ENCODE measurements at regions not wholly inside any gene's neighbourhood (a gene's known extent, or its start where the extent isn't known, plus 50 kb on each side); places are given as distances from the start of the nearest gene placed in this dataset.
"Not testable (repeated sequence)": the region's sequence is repeated elsewhere in the genome, so short reads cannot be mapped to it uniquely, and the experiment has no call there.

DNA sequence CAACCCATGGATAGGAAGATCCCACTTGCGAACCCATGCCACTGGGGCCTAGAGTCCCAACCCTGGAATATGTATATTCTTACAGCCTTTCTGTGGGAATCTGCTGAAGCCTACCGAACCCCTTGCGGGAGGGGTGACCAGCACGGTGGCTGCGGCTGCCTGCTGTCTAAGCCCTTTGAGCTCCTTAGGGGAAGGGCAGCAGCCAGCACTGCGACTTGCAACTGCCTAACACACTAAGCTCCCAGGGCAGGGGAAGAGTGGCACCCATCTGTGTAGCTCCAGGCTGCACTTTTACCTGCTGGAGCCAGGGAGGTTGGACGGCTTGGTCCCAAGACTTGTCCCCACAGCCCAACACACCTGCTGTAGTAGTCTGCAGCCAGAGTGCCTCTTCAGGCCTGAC is 1968.7 kb upstream of the FLRT2 start:
- no peaks in the 10 kb centered on the region for H3K27me3 Mint-ChIP-seq
- no peak for ATAC-seq (replicated peaks)
- no peak overlapping the region for H3K4me3 Mint-ChIP-seq
- no peaks in the 10 kb centered on the region for H3K36me3 Mint-ChIP-seq (ENCODE audit: low read depth)
- no peak overlapping the region for H3K27ac Mint-ChIP-seq
- H3K9me3 Mint-ChIP-seq, result peaks cover 10% of the 10 kb centered on the region
- no peaks in the 10 kb centered on the region for H3K4me1 Mint-ChIP-seq

DNA sequence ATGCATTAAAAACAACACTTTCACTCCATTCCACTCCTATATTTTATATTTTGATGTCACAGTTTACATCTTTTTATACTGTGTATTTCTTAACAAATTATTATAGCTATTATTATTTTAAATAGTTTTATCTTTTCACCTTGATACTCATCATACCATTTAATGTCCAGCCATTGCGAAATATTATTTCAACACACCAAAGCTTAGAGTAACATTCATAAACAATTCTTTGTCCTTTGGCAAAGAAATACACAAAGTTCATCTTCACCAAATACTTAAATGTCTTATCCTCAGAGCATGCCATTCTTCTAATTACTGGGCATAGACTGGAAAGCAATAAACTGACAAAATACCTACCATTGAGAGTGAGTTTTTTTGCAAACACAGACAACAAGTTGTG is 1963.4 kb upstream of the FLRT2 start:
- Mint-ChIP-seq H3K4me3 (no peak overlapping the region), H3K36me3 (ENCODE audit: low read depth) (no peaks in the 10 kb centered on the region), H3K27ac (no peak overlapping the region), H3K4me1 (no peaks in the 10 kb centered on the region), H3K9me3 (no peaks in the 10 kb centered on the region), H3K27me3 (no peaks in the 10 kb centered on the region)
- no peak for ATAC-seq (replicated peaks)

DNA sequence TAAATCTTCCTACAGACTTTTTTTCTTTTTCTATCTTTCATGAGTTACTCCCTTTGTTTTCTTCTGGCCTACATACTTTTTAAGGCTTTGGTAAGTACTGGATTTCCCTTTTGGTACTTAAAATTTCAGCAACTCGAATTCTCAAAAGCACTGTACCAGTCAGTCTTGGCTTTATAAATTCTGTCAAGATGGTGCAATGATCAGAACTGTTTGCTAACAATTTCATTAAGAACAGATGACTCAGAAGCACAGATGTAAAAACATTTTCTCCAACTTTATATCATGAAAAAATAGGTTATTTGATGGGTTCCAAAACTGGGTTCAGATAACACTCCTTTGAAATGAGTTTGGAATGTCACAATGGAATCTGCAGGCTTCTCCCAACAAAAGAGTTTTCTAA is 1961.8 kb upstream of the FLRT2 start:
- no peak for ATAC-seq (replicated peaks)
- Mint-ChIP-seq H3K36me3 (ENCODE audit: low read depth) (no peaks in the 10 kb centered on the region), H3K27ac (no peak overlapping the region), H3K27me3 (no peaks in the 10 kb centered on the region), H3K9me3 (no peaks in the 10 kb centered on the region), H3K4me3 (no peak overlapping the region), H3K4me1 (no peaks in the 10 kb centered on the region)

DNA sequence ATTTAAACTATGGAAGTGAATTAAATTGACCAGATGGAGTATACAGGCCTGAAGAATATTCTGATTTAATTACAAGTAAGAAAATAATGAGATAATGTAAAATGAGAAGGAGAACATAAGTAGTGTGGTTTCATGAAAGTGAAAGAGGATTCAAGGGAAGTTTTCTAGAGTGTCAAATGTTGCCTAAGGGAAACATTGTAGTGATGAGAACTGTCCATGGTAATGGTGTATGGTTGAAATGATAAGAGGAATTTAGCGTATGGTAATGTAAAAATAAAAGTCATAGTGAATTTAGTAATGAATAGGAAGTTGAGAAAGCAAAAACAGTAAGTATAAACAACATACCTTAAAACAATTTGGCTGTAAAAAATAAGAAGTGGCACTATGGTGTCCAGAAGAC is 1954.6 kb upstream of the FLRT2 start:
- no peak for ATAC-seq (replicated peaks)
- no peak overlapping the region for H3K4me3 Mint-ChIP-seq
- H3K9me3 Mint-ChIP-seq, result peaks cover 21% of the 10 kb centered on the region
- H3K27me3 Mint-ChIP-seq, result no peaks in the 10 kb centered on the region
- no peaks in the 10 kb centered on the region for H3K4me1 Mint-ChIP-seq
- no peak overlapping the region for H3K27ac Mint-ChIP-seq
- no peaks in the 10 kb centered on the region for H3K36me3 Mint-ChIP-seq (ENCODE audit: low read depth)

- H3K27me3 Mint-ChIP-seq, result no peaks in the 10 kb centered on the region
- peaks cover 18% of the 10 kb centered on the region for H3K9me3 Mint-ChIP-seq
Observed at GRCh38 chr14:83583201-83583600, 1946.7 kb upstream of the FLRT2 start.

GRCh38 chr14:83594874-83595273 is 1935.1 kb upstream of the FLRT2 start:
- ATAC-seq (replicated peaks), result no peak
- H3K9me3 Mint-ChIP-seq, result peaks cover 8% of the 10 kb centered on the region
- H3K36me3 Mint-ChIP-seq (ENCODE audit: low read depth), result no peaks in the 10 kb centered on the region
- no peak overlapping the region for H3K4me3 Mint-ChIP-seq
- H3K27ac Mint-ChIP-seq, result no peak overlapping the region
- no peaks in the 10 kb centered on the region for H3K27me3 Mint-ChIP-seq
- no peaks in the 10 kb centered on the region for H3K4me1 Mint-ChIP-seq

More at GRCh38 chr14:83583201-83583600, 1946.7 kb upstream of the FLRT2 start:
- H3K27ac Mint-ChIP-seq, result no peak overlapping the region
- no peak overlapping the region for H3K4me3 Mint-ChIP-seq
- H3K36me3 Mint-ChIP-seq (ENCODE audit: low read depth), result no peaks in the 10 kb centered on the region
- no peaks in the 10 kb centered on the region for H3K4me1 Mint-ChIP-seq
- no peak for ATAC-seq (replicated peaks)

DNA sequence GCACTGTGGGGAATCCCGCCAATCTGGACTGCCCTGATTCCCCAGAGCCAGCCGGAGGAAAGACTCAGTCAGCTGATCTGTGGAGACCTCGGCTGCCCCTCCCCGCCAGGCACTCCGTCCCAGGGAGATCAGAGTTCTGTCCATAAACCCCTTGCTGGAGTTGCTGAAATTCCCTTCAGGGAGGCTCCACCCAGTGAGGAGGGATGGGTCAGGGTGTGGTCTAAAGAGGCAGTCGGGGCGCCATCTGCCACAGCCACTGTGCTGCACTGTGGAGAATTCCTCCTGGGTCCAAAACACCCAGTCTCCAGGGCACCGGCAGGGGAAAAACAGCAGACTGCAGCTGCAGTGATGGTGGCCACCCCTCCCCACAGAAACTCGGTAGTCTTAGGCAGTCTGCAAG is 1922.3 kb upstream of the FLRT2 start:
- ATAC-seq (replicated peaks), result no peak
- Mint-ChIP-seq H3K27ac (no peak overlapping the region), H3K36me3 (ENCODE audit: low read depth) (no peaks in the 10 kb centered on the region), H3K9me3 (peaks cover 14% of the 10 kb centered on the region), H3K4me3 (no peak overlapping the region), H3K27me3 (no peaks in the 10 kb centered on the region), H3K4me1 (no peaks in the 10 kb centered on the region)

GRCh38 chr14:83611491-83611890 is 1918.5 kb upstream of the FLRT2 start:
- Mint-ChIP-seq H3K27me3 (no peaks in the 10 kb centered on the region), H3K9me3 (peaks cover 13% of the 10 kb centered on the region), H3K4me3 (no peak overlapping the region), H3K27ac (no peak overlapping the region), H3K36me3 (ENCODE audit: low read depth) (no peaks in the 10 kb centered on the region), H3K4me1 (no peaks in the 10 kb centered on the region)
- ATAC-seq (replicated peaks), result no peak

GRCh38 chr14:83611906-83612390 is 1918.0 kb upstream of the FLRT2 start:
- no peaks in the 10 kb centered on the region for H3K27me3 Mint-ChIP-seq
- H3K36me3 Mint-ChIP-seq (ENCODE audit: low read depth), result no peaks in the 10 kb centered on the region
- H3K4me1 Mint-ChIP-seq, result no peaks in the 10 kb centered on the region
- H3K4me3 Mint-ChIP-seq, result no peak overlapping the region
- ATAC-seq (replicated peaks), result no peak
- H3K9me3 Mint-ChIP-seq, result peaks cover 8% of the 10 kb centered on the region
- H3K27ac Mint-ChIP-seq, result no peak overlapping the region

GRCh38 chr14:83614956-83615355 is 1915.0 kb upstream of the FLRT2 start:
- no peak overlapping the region for H3K27ac Mint-ChIP-seq
- no peak overlapping the region for H3K4me3 Mint-ChIP-seq
- ATAC-seq (replicated peaks), result no peak
- H3K36me3 Mint-ChIP-seq (ENCODE audit: low read depth), result no peaks in the 10 kb centered on the region
- H3K4me1 Mint-ChIP-seq, result no peaks in the 10 kb centered on the region
- H3K27me3 Mint-ChIP-seq, result no peaks in the 10 kb centered on the region
- H3K9me3 Mint-ChIP-seq, result peaks cover 18% of the 10 kb centered on the region

- Mint-ChIP-seq H3K4me1 (no peaks in the 10 kb centered on the region), H3K27ac (no peak overlapping the region), H3K4me3 (no peak overlapping the region), H3K9me3 (peaks cover 21% of the 10 kb centered on the region), H3K27me3 (no peaks in the 10 kb centered on the region), H3K36me3 (ENCODE audit: low read depth) (no peaks in the 10 kb centered on the region)
- no peak for ATAC-seq (replicated peaks)
Observed at GRCh38 chr14:83624541-83624940, 1905.4 kb upstream of the FLRT2 start.

DNA sequence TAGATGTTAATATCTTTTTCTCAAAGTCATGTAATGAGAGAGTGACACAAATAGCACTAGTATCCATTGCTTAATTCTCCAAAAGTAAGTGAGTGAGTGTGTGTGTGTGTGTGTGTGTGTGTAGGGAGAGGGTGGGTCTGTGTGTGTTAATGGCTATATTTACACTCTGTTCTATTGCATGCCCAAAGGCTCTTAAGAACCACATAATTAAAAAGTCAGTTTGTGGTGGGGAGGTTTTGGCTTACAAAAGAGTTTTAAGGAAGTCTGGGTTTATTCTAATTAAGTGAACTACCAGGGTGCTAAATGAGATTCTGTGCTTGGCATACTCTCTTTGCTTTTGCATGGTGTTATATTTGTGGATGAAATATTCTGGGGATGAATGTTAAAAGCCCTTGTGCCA is 1897.6 kb upstream of the FLRT2 start:
- Mint-ChIP-seq H3K9me3 (peaks cover 15% of the 10 kb centered on the region), H3K4me1 (no peaks in the 10 kb centered on the region), H3K4me3 (no peak overlapping the region), H3K36me3 (ENCODE audit: low read depth) (no peaks in the 10 kb centered on the region), H3K27me3 (no peaks in the 10 kb centered on the region), H3K27ac (no peak overlapping the region)
- no peak for ATAC-seq (replicated peaks)

DNA sequence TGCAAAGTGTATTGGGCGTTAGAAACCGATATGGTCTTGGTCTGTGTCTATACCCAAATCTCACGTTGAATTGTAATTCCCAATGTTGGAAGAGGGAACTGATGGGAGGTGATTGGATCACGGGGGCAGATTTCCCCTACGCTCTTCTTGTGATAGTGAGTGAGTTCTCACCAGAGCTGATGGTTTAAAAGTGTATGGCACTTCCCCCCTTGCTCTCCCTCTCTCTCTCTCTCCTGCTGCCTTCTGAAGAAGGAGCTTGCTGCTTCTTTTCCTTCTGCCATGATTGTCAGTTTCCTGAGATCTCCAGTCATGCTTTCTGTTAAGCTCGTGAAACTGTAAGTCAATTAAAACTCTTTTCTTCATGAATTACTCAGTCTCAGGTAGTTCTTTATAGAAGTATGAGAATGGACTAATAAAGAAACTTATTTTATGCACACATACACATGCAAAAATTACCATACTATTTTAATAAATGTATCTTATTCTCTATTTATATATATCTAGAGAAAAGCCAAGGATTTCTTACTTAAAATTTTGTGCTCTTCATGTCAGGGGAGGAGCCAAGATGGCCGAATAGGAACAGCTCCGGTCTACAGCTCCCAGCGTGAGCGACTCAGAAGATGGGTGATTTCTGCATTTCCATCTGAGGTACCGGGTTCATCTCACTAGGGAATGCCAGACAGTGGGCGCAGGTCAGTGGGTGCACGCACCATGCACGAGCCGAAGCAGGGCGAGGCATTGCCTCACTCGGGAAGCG is 1891.0 kb upstream of the FLRT2 start:
- Mint-ChIP-seq H3K9me3 (peaks cover 8% of the 10 kb centered on the region), H3K36me3 (ENCODE audit: low read depth) (no peaks in the 10 kb centered on the region), H3K27me3 (no peaks in the 10 kb centered on the region), H3K4me3 (no peak overlapping the region), H3K4me1 (no peaks in the 10 kb centered on the region), H3K27ac (no peak overlapping the region)
- ATAC-seq (replicated peaks), result no peak

- H3K36me3 Mint-ChIP-seq (ENCODE audit: low read depth); H3K27ac Mint-ChIP-seq; H3K27me3 Mint-ChIP-seq; H3K9me3 Mint-ChIP-seq; H3K4me1 Mint-ChIP-seq; H3K4me3 Mint-ChIP-seq; ATAC-seq (replicated peaks): not testable (repeated sequence)
Observed at GRCh38 chr14:83639505-83639875, 1890.5 kb upstream of the FLRT2 start.

DNA sequence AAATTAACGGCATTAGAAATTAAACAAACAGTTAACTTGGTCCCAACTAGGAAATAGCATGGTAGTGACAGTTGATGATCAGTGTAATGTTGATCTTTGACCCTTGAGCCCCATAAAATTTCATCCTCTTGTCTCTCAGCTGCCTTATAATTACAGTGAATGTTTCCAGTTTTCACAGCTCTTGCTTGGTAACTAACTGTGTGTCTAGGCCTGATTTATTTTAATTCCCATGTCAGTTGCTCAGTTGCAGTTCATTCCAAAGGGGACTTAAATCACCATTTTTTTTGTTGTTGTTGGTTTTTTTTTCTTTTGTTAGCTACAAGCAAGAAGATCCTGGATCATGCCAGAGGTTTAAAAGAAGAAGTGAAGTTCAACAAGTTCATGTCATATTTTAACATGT is 1883.7 kb upstream of the FLRT2 start:
- H3K9me3 Mint-ChIP-seq, result peaks cover 15% of the 10 kb centered on the region
- no peaks in the 10 kb centered on the region for H3K36me3 Mint-ChIP-seq (ENCODE audit: low read depth)
- H3K27ac Mint-ChIP-seq, result no peak overlapping the region
- no peaks in the 10 kb centered on the region for H3K27me3 Mint-ChIP-seq
- no peak for ATAC-seq (replicated peaks)
- H3K4me1 Mint-ChIP-seq, result no peaks in the 10 kb centered on the region
- H3K4me3 Mint-ChIP-seq, result no peak overlapping the region

GRCh38 chr14:83660597-83660996 is 1869.3 kb upstream of the FLRT2 start:
- Mint-ChIP-seq H3K27me3 (no peaks in the 10 kb centered on the region), H3K9me3 (peaks cover 7% of the 10 kb centered on the region), H3K4me1 (no peaks in the 10 kb centered on the region), H3K36me3 (ENCODE audit: low read depth) (no peaks in the 10 kb centered on the region), H3K4me3 (no peak overlapping the region), H3K27ac (no peak overlapping the region)
- ATAC-seq (replicated peaks), result no peak
